ENCODE measurements at regions not wholly inside any gene's neighbourhood (a gene's known extent, or its start where the extent isn't known, plus 50 kb on each side); places are given as distances from the start of the nearest gene placed in this dataset.

GRCh38 chr10:112091703-112092102 is 91.9 kb downstream of the GPAM start:
- Histone ChIP-seq H3K27me3 (ENCODE audit: control insufficient read depth in 3 of 3, insufficient read depth in 3 of 3, low read length in 3 of 3) (no peaks in the 10 kb centered on the region), H3K4me3 (ENCODE audit: low read depth in 1 of 3, low read length in 3 of 3) (no peak overlapping the region), H3K9me3 (ENCODE audit: control insufficient read depth in 2 of 2, insufficient read depth in 1 of 2, low read depth in 1 of 2, low read length in 1 of 2) (no peaks in the 10 kb centered on the region), H3K27ac (ENCODE audit: low read depth in 1 of 3, low read length in 2 of 3) (no peak overlapping the region), H3K36me3 (ENCODE audit: control insufficient read depth in 3 of 3, insufficient read depth in 2 of 3, low read depth in 1 of 3, low read length in 3 of 3) (no peaks in the 10 kb centered on the region), H3K4me1 (ENCODE audit: control insufficient read depth in 3 of 3, insufficient read depth in 2 of 3, low read depth in 1 of 3, low read length in 2 of 3) (no peaks in the 10 kb centered on the region)
- FAIRE-seq (no peak), DNase-seq (peak in 1 of 2 donors; percentile 2)
- 74 to 84% (median 80%) methylated on average over 1 of the region's 1 CpG for WGBS, 3 donors

- H3K36me3 ChIP-seq (ENCODE audit: control insufficient read depth in 3 of 3, insufficient read depth in 2 of 3, low read depth in 1 of 3, low read length in 3 of 3), result no peaks in the 10 kb centered on the region
- H3K9me3 ChIP-seq (ENCODE audit: control insufficient read depth in 2 of 2, insufficient read depth in 1 of 2, low read depth in 1 of 2, low read length in 1 of 2), result peaks cover 0 to 2% of the 10 kb centered on the region in 2 donors
- 60 to 77% (median 70%) methylated on average over 1 of the region's 1 CpG for WGBS, 3 donors
- DNase-seq (no peak), FAIRE-seq (no peak)
- H3K27ac ChIP-seq (ENCODE audit: low read depth in 1 of 3, low read length in 2 of 3), result no peak overlapping the region
- H3K4me3 ChIP-seq (ENCODE audit: low read depth in 1 of 3, low read length in 3 of 3), result no peak overlapping the region
- H3K27me3 ChIP-seq (ENCODE audit: control insufficient read depth in 3 of 3, insufficient read depth in 3 of 3, low read length in 3 of 3), result no peaks in the 10 kb centered on the region
- no peaks in the 10 kb centered on the region for H3K4me1 ChIP-seq (ENCODE audit: control insufficient read depth in 3 of 3, insufficient read depth in 2 of 3, low read depth in 1 of 3, low read length in 2 of 3)
These were observed 91.0 kb downstream of the GPAM start for GRCh38 chr10:112092519-112092918.

- DNase-seq, result no peak
- no peaks in the 10 kb centered on the region for H3K27me3 ChIP-seq (ENCODE audit: control insufficient read depth in 3 of 3, insufficient read depth in 3 of 3, low read length in 3 of 3)
- no peak overlapping the region for H3K27ac ChIP-seq (ENCODE audit: low read depth in 1 of 3, low read length in 2 of 3)
- no peaks in the 10 kb centered on the region for H3K36me3 ChIP-seq (ENCODE audit: control insufficient read depth in 3 of 3, insufficient read depth in 2 of 3, low read depth in 1 of 3, low read length in 3 of 3)
- 65 to 78% (median 76%) methylated on average over 3 of the region's 3 CpGs for WGBS, 3 donors
- no peak overlapping the region for H3K4me3 ChIP-seq (ENCODE audit: low read depth in 1 of 3, low read length in 3 of 3)
- H3K4me1 ChIP-seq (ENCODE audit: control insufficient read depth in 3 of 3, insufficient read depth in 2 of 3, low read depth in 1 of 3, low read length in 2 of 3), result no peaks in the 10 kb centered on the region
- FAIRE-seq, result no peak
- peaks cover 0 to 2% of the 10 kb centered on the region in 2 donors for H3K9me3 ChIP-seq (ENCODE audit: control insufficient read depth in 2 of 2, insufficient read depth in 1 of 2, low read depth in 1 of 2, low read length in 1 of 2)
These were observed 88.6 kb downstream of the GPAM start for GRCh38 chr10:112094984-112095383.

GRCh38 chr10:112095731-112096130 is 87.8 kb downstream of the GPAM start:
- DNase-seq (no peak), FAIRE-seq (no peak)
- Histone ChIP-seq H3K9me3 (ENCODE audit: control insufficient read depth in 2 of 2, insufficient read depth in 1 of 2, low read depth in 1 of 2, low read length in 1 of 2) (peaks cover 0 to 2% of the 10 kb centered on the region in 2 donors), H3K36me3 (ENCODE audit: control insufficient read depth in 3 of 3, insufficient read depth in 2 of 3, low read depth in 1 of 3, low read length in 3 of 3) (no peaks in the 10 kb centered on the region), H3K27me3 (ENCODE audit: control insufficient read depth in 3 of 3, insufficient read depth in 3 of 3, low read length in 3 of 3) (no peaks in the 10 kb centered on the region), H3K27ac (ENCODE audit: low read depth in 1 of 3, low read length in 2 of 3) (no peak overlapping the region), H3K4me1 (ENCODE audit: control insufficient read depth in 3 of 3, insufficient read depth in 2 of 3, low read depth in 1 of 3, low read length in 2 of 3) (no peaks in the 10 kb centered on the region), H3K4me3 (ENCODE audit: low read depth in 1 of 3, low read length in 3 of 3) (no peak overlapping the region)
- WGBS, 3 donors, result 73 to 77% (median 75%) methylated on average over 5 of the region's 5 CpGs

DNA sequence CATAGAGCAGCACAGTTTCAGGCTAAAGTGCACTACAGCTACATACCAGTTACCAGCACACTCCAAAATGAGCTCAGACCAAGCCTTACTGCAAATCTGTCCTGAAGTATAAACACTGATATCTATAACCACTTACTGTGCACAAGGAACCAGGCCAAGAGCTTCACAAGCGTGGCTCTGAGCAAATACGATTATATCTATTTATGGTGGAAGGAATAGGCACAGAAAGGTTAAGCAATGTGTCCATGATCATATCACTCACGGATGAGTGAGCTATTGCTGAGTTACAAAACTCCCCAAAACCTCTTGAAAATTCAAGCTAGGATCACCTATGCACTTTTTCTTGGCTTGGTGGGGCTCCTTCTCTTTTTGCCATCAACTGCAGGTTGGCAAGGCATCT is 84.9 kb downstream of the GPAM start:
- no peak for FAIRE-seq
- Histone ChIP-seq H3K9me3 (ENCODE audit: control insufficient read depth in 2 of 2, insufficient read depth in 1 of 2, low read depth in 1 of 2, low read length in 1 of 2) (peaks cover 0 to 5% of the 10 kb centered on the region in 2 donors), H3K36me3 (ENCODE audit: control insufficient read depth in 3 of 3, insufficient read depth in 2 of 3, low read depth in 1 of 3, low read length in 3 of 3) (no peaks in the 10 kb centered on the region), H3K4me1 (ENCODE audit: control insufficient read depth in 3 of 3, insufficient read depth in 2 of 3, low read depth in 1 of 3, low read length in 2 of 3) (no peaks in the 10 kb centered on the region), H3K4me3 (ENCODE audit: low read depth in 1 of 3, low read length in 3 of 3) (no peak overlapping the region), H3K27ac (ENCODE audit: low read depth in 1 of 3, low read length in 2 of 3) (no peak overlapping the region), H3K27me3 (ENCODE audit: control insufficient read depth in 3 of 3, insufficient read depth in 3 of 3, low read length in 3 of 3) (no peaks in the 10 kb centered on the region)
- WGBS, 3 donors, result 61 to 74% (median 71%) methylated on average over 3 of the region's 3 CpGs
- no peak for DNase-seq

All from small intestine (tissue), 7 donors.